Dendritic cell treated with granulocyte-macrophage colony-stimulating factor and Interleukin-4, amounts not matched to agents 40 ng/mL and 50 ng/mL, for 4 days (primary cell): ENCODE measurements at regions not wholly inside any gene's neighbourhood (a gene's known extent, or its start where the extent isn't known, plus 50 kb on each side); places are given as distances from the start of the nearest gene placed in this dataset.

ENCODE experiments used
- H3K27ac Mint-ChIP-seq: one replicate; pipeline ENCODE4 v1.8.0; 2022; ENCODE audit warnings: mild to moderate bottlenecking, mixed read lengths
- H3K27me3 Mint-ChIP-seq: one replicate; pipeline ENCODE4 v1.8.0; 2022; ENCODE audit warnings: mild to moderate bottlenecking, mixed read lengths
- H3K36me3 Mint-ChIP-seq: one replicate; pipeline ENCODE4 v1.8.0; 2022; ENCODE audit warnings: low read depth, mixed read lengths
- H3K4me1 Mint-ChIP-seq: one replicate; pipeline ENCODE4 v1.8.0; 2022; ENCODE audit warnings: low read depth, mixed read lengths
- H3K4me3 Mint-ChIP-seq: one replicate; pipeline ENCODE4 v1.8.0; 2022; ENCODE audit warnings: mild to moderate bottlenecking, moderate library complexity, mixed read lengths
- H3K9me3 Mint-ChIP-seq: one replicate; pipeline ENCODE4 v1.8.0; 2022; ENCODE audit warnings: mixed read lengths
- intact Hi-C: fragments of 100-400 bp; cut with micrococcal nuclease; formaldehyde crosslinking; loops from one replicate; pipeline ENCODE4 v1.15.0; 2022

DNA sequence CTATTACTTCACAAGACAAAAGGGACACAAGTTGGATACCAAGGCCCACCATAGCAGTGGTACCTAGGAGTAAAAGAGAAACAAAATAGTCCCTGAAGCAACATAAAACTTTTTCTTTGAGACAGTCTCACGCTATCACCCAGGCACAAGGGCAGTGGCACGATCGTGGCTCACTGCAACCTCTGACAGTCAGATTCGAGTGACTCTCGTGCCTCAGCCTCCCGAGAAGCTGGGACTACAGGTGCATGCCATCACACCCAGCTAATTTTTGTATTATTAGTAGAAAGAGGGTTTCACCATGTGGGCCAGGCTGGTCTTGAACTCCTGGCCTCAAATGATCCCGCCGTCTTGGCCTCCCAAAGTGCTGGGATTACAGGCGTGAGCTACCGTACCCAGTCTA, 59.0 kb upstream of the KCNMA1 start:
- Mint-ChIP-seq H3K4me3 (no peak overlapping the region), H3K27ac (no peak overlapping the region), H3K9me3 (no peaks in the 10 kb centered on the region), H3K36me3 (no peaks in the 10 kb centered on the region), H3K27me3 (peaks cover 4% of the 10 kb centered on the region), H3K4me1 (peaks cover 23% of the 10 kb centered on the region)
- intact Hi-C loops: no loop called here

DNA sequence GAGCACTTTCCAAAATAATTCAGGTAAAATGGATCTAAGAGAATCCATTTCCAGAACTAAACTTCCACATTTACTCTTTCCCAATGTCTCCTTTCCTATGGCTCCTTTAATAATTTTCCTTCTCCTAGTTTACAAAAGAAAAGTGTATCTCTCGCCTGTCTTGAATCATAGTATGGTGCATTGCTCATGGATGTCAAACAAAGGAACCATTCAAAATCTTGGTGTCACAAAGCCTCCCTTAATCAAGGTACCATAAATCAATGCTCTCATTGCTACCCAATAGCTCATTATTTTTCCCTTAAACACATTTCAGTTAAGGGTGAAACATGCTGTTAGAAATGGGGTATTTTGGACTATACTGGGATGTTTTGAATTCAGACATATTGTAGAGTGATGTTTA, 57.6 kb upstream of the KCNMA1 start:
- Mint-ChIP-seq H3K4me3 (no peak overlapping the region), H3K27ac (no peak overlapping the region), H3K27me3 (peaks cover 12% of the 10 kb centered on the region), H3K9me3 (no peaks in the 10 kb centered on the region), H3K4me1 (peaks cover 23% of the 10 kb centered on the region), H3K36me3 (no peaks in the 10 kb centered on the region)
- intact Hi-C loops: no loop called here

- peaks cover 10% of the 10 kb centered on the region for H3K4me1 Mint-ChIP-seq
- peaks cover 21% of the 10 kb centered on the region for H3K27me3 Mint-ChIP-seq
- intact Hi-C loops: no loop called here
- no peaks in the 10 kb centered on the region for H3K9me3 Mint-ChIP-seq
- no peak overlapping the region for H3K4me3 Mint-ChIP-seq
- no peaks in the 10 kb centered on the region for H3K36me3 Mint-ChIP-seq
- H3K27ac Mint-ChIP-seq: no peak overlapping the region
Measured at GRCh38 chr10:77692782-77693181, 55.2 kb upstream of the KCNMA1 start.

- Mint-ChIP-seq H3K4me1 (peaks cover 4% of the 10 kb centered on the region), H3K9me3 (no peaks in the 10 kb centered on the region), H3K27ac (no peak overlapping the region), H3K27me3 (peaks cover 34% of the 10 kb centered on the region), H3K4me3 (no peak overlapping the region), H3K36me3 (no peaks in the 10 kb centered on the region)
- intact Hi-C loops: no loop called here
Measured at GRCh38 chr10:77689339-77689738, 51.7 kb upstream of the KCNMA1 start.

GRCh38 chr10:77687621-77688020, 50.0 kb upstream of the KCNMA1 start:
- Mint-ChIP-seq H3K36me3 (no peaks in the 10 kb centered on the region), H3K27me3 (peaks cover 34% of the 10 kb centered on the region), H3K4me1 (no peaks in the 10 kb centered on the region), H3K4me3 (no peak overlapping the region), H3K27ac (no peak overlapping the region), H3K9me3 (no peaks in the 10 kb centered on the region)
- intact Hi-C loops: no loop called here
